Panc1 (cell line): ENCODE measurements at regions not wholly inside any gene's neighbourhood (a gene's known extent, or its start where the extent isn't known, plus 50 kb on each side); places are given as distances from the start of the nearest gene placed in this dataset.

ENCODE experiments used
- ATAC-seq: fragments of 200-7000 bp; cut with Tn5 transposase; 2 replicates; pipeline ENCODE4 v1.9.1; 2020; ENCODE audit warnings: mild to moderate bottlenecking, moderate library complexity
- BruUV-seq: library from RNA; stranded (reverse); fragments of 400-500 nt; replicated peaks from 2 replicates; lab custom pipeline; 2021; lab: Mats Ljungman, UMichigan
- CTCF ChIA-PET: fragments of 300-600 bp; sonication (Branson Sonifier 250); formaldehyde crosslinking; loops from one replicate; lab custom pipeline; 2022; ENCODE audit warnings: antibody characterized with exemption; lab: Charles Lee
- POLR2A ChIA-PET: fragments of 300-600 bp; sonication (Branson Sonifier 250); formaldehyde crosslinking; loops from one replicate; lab custom pipeline; 2022; ENCODE audit warnings: antibody characterized with exemption; lab: Charles Lee
- DNase-seq: peaks from one replicate; pipeline ENCODE4 v3.0.0-alpha.2; 2010; ENCODE audit warnings: low read depth, low spot score
- H3K27ac ChIP-seq: 2 replicates; pipeline ENCODE4 v1.5.1; 2011; ENCODE audit warnings: mild to moderate bottlenecking, low read length, inconsistent platforms
- H3K27me3 ChIP-seq: fragments of 200-500 bp; sonication (Bioruptor generic); 2 replicates; pipeline ENCODE4 v1.6.0; 2014; ENCODE audit warnings: low read length, inconsistent platforms; ENCODE audit not compliant: control insufficient read depth, insufficient read depth
- H3K36me3 ChIP-seq: fragments of 200-500 bp; sonication (Bioruptor generic); 2 replicates; pipeline ENCODE4 v1.5.1; 2014; ENCODE audit warnings: inconsistent platforms, mild to moderate bottlenecking, low read length, moderate library complexity; ENCODE audit not compliant: control insufficient read depth, insufficient read depth
- H3K4me1 ChIP-seq: 2 replicates; pipeline ENCODE4 v1.5.1; 2011; ENCODE audit warnings: inconsistent platforms, mild to moderate bottlenecking, low read length, moderate library complexity; ENCODE audit not compliant: control insufficient read depth, insufficient read depth
- H3K4me3 ChIP-seq, 2 experiments: 2 replicates each; pipeline ENCODE4 v1.5.1; 2011 to 2012; ENCODE audit warnings: low read depth in 2 of 2, low read length in 2 of 2, mild to moderate bottlenecking in 2 of 2, inconsistent platforms in 1 of 2, moderate library complexity in 1 of 2
- H3K9me3 ChIP-seq: fragments of 200-500 bp; sonication (Bioruptor generic); 2 replicates; pipeline ENCODE4 v1.5.1; 2014; ENCODE audit warnings: low read depth, mild to moderate bottlenecking, inconsistent platforms, low read length, moderate library complexity; ENCODE audit not compliant: control insufficient read depth, insufficient read depth
- CTCF ChIP-seq: fragments of 450-650 bp; IDR thresholded peaks from 2 replicates; pipeline ENCODE4 v1.5.1; 2017; ENCODE audit warnings: mild to moderate bottlenecking
- POLR2AphosphoS5 ChIP-seq: IDR thresholded peaks from 2 replicates; pipeline ENCODE4 v1.6.1; 2012; ENCODE audit warnings: mild to moderate bottlenecking, low read depth, low read length, moderate library complexity
- REST ChIP-seq, 2 experiments: IDR thresholded peaks; 2 replicates each; pipeline ENCODE4 v1.6.1; 2011 to 2012; ENCODE audit warnings: low read depth in 2 of 2, control low read depth in 1 of 2, low read length in 1 of 2, mild to moderate bottlenecking in 1 of 2, moderate library complexity in 1 of 2; ENCODE audit not compliant: insufficient read depth in 1 of 2
- SIN3A ChIP-seq: IDR thresholded peaks from 2 replicates; pipeline ENCODE4 v1.6.1; 2012; ENCODE audit warnings: low read depth, mild to moderate bottlenecking, low read length, moderate library complexity, borderline replicate concordance; ENCODE audit not compliant: insufficient read depth
- TCF7L2 ChIP-seq: IDR thresholded peaks from 2 replicates; pipeline ENCODE4 v1.6.1; 2011; ENCODE audit warnings: mild to moderate bottlenecking, low read depth, low read length, inconsistent platforms
- in situ Hi-C: cut with HindIII; loops from 2 replicates; pipeline ENCODE4 v1.10.0; 2016; ENCODE audit warnings: low sequenced_read_pairs, low pct_unique_long_range_greater_than_20kb
- intact Hi-C: fragments of 100-400 bp; cut with micrococcal nuclease; formaldehyde crosslinking; loops from one replicate; pipeline ENCODE4 v1.10.0; 2022; ENCODE audit not compliant: unreplicated experiment

GRCh38 chr20:48395816-48396546 lies 431.8 kb downstream of the PREX1 start:
- Histone ChIP-seq H3K27me3 (peaks cover 5% of the 10 kb centered on the region), H3K27ac (no peak overlapping the region), H3K4me1 (no peaks in the 10 kb centered on the region; the same call in 1 of the 2 replicates), H3K9me3 (no peaks in the 10 kb centered on the region), H3K4me3 (no peak overlapping the region), H3K36me3 (no peaks in the 10 kb centered on the region)
- CTCF ChIA-PET = interaction anchor here (0.7 kb wide), 1 partner anchor 515 kb away, joined by 3 read pairs; no protein-coding TSS in a partner anchor
- intact Hi-C loops (no loop called here), in situ Hi-C loops (no loop called here)
- no peak for DNase-seq
- TF ChIP-seq CTCF (no peak), REST (IDR thresholded peaks at IDR 0.05; ENCODE audit: insufficient read depth in 1 of 2, low read depth in 2 of 2, low read length in 1 of 2) (no peak), TCF7L2 (no peak), SIN3A (no peak), POLR2AphosphoS5 (no peak)
- BruUV-seq = no TSS peak
- ATAC-seq = no peak
- POLR2A ChIA-PET = no interaction called here

- Histone ChIP-seq H3K9me3 (no peaks in the 10 kb centered on the region), H3K4me1 (no peaks in the 10 kb centered on the region; the same call in 1 of the 2 replicates), H3K4me3 (no peak overlapping the region), H3K27me3 (peaks cover 8% of the 10 kb centered on the region), H3K27ac (no peak overlapping the region), H3K36me3 (no peaks in the 10 kb centered on the region)
- ChIA-PET POLR2A (no interaction called here), CTCF (no interaction called here)
- DNase-seq (no peak), ATAC-seq (no peak)
- no TSS peak for BruUV-seq
- in situ Hi-C loops = no loop called here
- no peak for TF ChIP-seq SIN3A
- no peak for TF ChIP-seq REST (IDR thresholded peaks at IDR 0.05; ENCODE audit: insufficient read depth in 1 of 2, low read depth in 2 of 2, low read length in 1 of 2)
- TF ChIP-seq CTCF = no peak
- no peak for TF ChIP-seq TCF7L2
- no peak for TF ChIP-seq POLR2AphosphoS5
- intact Hi-C loops = no loop called here
Observed at GRCh38 chr20:48394415-48395081, 433.3 kb downstream of the PREX1 start.
